ENCODE measurements at regions not wholly inside any gene's neighbourhood (a gene's known extent, or its start where the extent isn't known, plus 50 kb on each side); places are given as distances from the start of the nearest gene placed in this dataset.

- H3K36me3 ChIP-seq (replicated peaks in 1 of 2; ENCODE audit: control insufficient read depth in 1 of 2, insufficient read depth in 2 of 2, low read length in 2 of 2), result no peaks in the 10 kb centered on the region
- DNase-seq (ENCODE audit: low spot score) (no peak), ATAC-seq (no peak), FAIRE-seq (no peak)
- CTCF ChIA-PET (ENCODE audit: low intra/inter-chr PET ratio, low total read pairs), result no interaction called here
- no peaks in the 10 kb centered on the region for H3K79me2 ChIP-seq (ENCODE audit: insufficient read depth, low read length)
- 0% methylated on average over 8 of the region's 8 CpGs for WGBS (ENCODE audit: low lambda C conversion rate)
- H4K20me1 ChIP-seq (ENCODE audit: insufficient read depth, low read length), result no peaks in the 10 kb centered on the region
- in situ Hi-C loops (cut with HindIII; ENCODE audit: extremely low pct_ligation_motif_present, low pct_unique_long_range_greater_than_20kb) (no loop called here), intact Hi-C loops (cut with micrococcal nuclease; ENCODE audit: unreplicated experiment) (no loop called here)
- H3K9me3 ChIP-seq (ENCODE audit: low read length), result no peaks in the 10 kb centered on the region
- H3K27ac ChIP-seq (ENCODE audit: extremely low read length, insufficient read depth, low read length), result no peak overlapping the region
- POLR2A ChIA-PET, result no interaction called here
- no TSS peak for BruUV-seq (replicated peaks)
- no peaks in the 10 kb centered on the region for H3K27me3 ChIP-seq (ENCODE audit: control insufficient read depth in 1 of 2, insufficient read depth in 2 of 2, low read length in 2 of 2)
- no peak overlapping the region for H3K4me3 ChIP-seq (replicated peaks in 1 of 3; ENCODE audit: insufficient read depth in 1 of 3, low read depth in 2 of 3, low read length in 3 of 3)
- H3K4me1 ChIP-seq (ENCODE audit: insufficient read depth, low read length), result no peaks in the 10 kb centered on the region
- no peak overlapping the region for H2AFZ ChIP-seq (ENCODE audit: low read length)
- H3K4me2 ChIP-seq (ENCODE audit: low read depth, low read length), result no peak overlapping the region
- no peak overlapping the region for H3K9ac ChIP-seq (ENCODE audit: insufficient read depth, low read depth, low read length)
- TF ChIP-seq ZNF646 (CRISPR knock-in tag; IDR thresholded peaks at IDR 0.05) (no peak), CREM (IDR thresholded peaks at IDR 0.05) (no peak), CREM (CRISPR knock-in tag; IDR thresholded peaks at IDR 0.05) (no peak), HOXA3 (CRISPR knock-in tag; IDR thresholded peaks at IDR 0.05) (no peak), ZNF562 (CRISPR knock-in tag; IDR thresholded peaks at IDR 0.05; ENCODE audit: borderline replicate concordance) (no peak)
Measured at GRCh38 chr16:51723036-51723724, 572.1 kb upstream of the SALL1 start.
